Osteoblast (primary cell): ENCODE measurements at regions not wholly inside any gene's neighbourhood (a gene's known extent, or its start where the extent isn't known, plus 50 kb on each side); places are given as distances from the start of the nearest gene placed in this dataset.

Source experiments
- DNase-seq: peaks from one replicate; pipeline ENCODE4 v3.0.0; 2011; ENCODE audit warnings: low spot score, mixed read lengths; ENCODE audit not compliant: insufficient read length; ENCODE audit errors: missing footprints
- H2AFZ ChIP-seq: 2 replicates; pipeline ENCODE4 v1.6.0; 2011; ENCODE audit warnings: mild to moderate bottlenecking, low read length
- H3K27ac ChIP-seq: 2 replicates; pipeline ENCODE4 v1.5.1; 2011; ENCODE audit warnings: mild to moderate bottlenecking, low read depth, low read length, moderate library complexity
- H3K27me3 ChIP-seq: 2 replicates; pipeline ENCODE4 v1.6.0; 2012; ENCODE audit warnings: mild to moderate bottlenecking, control low read depth, inconsistent platforms, low read length, moderate library complexity; ENCODE audit not compliant: insufficient read depth
- H3K36me3 ChIP-seq: 2 replicates; pipeline ENCODE4 v1.5.1; 2011; ENCODE audit warnings: mild to moderate bottlenecking, low read length, control low read depth, moderate library complexity; ENCODE audit not compliant: insufficient read depth
- H3K4me1 ChIP-seq: 2 replicates; pipeline ENCODE4 v1.5.1; 2011; ENCODE audit warnings: mild to moderate bottlenecking, low read length, control low read depth, moderate library complexity; ENCODE audit not compliant: insufficient read depth
- H3K4me2 ChIP-seq: 2 replicates; pipeline ENCODE4 v1.6.0; 2011; ENCODE audit warnings: mild to moderate bottlenecking, low read length; ENCODE audit not compliant: insufficient read depth
- H3K4me3 ChIP-seq: fragments of 200-600 bp; sonication (generic); 3 replicates; pipeline ENCODE4 v1.5.1; 2012; ENCODE audit warnings: mild to moderate bottlenecking, low read length, inconsistent platforms; ENCODE audit not compliant: insufficient read depth
- H3K79me2 ChIP-seq: 2 replicates; pipeline ENCODE4 v1.6.0; 2012; ENCODE audit warnings: mild to moderate bottlenecking, low read length, control low read depth, inconsistent platforms; ENCODE audit not compliant: insufficient read depth
- H3K9me3 ChIP-seq: 2 replicates; pipeline ENCODE4 v1.5.1; 2011; ENCODE audit warnings: low read depth, low read length, control low read depth
- H4K20me1 ChIP-seq: 2 replicates; pipeline ENCODE4 v1.6.0; 2012; ENCODE audit warnings: mild to moderate bottlenecking, low read length, control low read depth; ENCODE audit not compliant: insufficient read depth
- TF ChIP-seq, protein P1 (sequence below): IDR thresholded peaks from 2 replicates; pipeline ENCODE4 v1.5.1; 2011; ENCODE audit warnings: mild to moderate bottlenecking, low read depth, low read length, moderate library complexity; ENCODE audit errors: extremely low read depth

DNA sequence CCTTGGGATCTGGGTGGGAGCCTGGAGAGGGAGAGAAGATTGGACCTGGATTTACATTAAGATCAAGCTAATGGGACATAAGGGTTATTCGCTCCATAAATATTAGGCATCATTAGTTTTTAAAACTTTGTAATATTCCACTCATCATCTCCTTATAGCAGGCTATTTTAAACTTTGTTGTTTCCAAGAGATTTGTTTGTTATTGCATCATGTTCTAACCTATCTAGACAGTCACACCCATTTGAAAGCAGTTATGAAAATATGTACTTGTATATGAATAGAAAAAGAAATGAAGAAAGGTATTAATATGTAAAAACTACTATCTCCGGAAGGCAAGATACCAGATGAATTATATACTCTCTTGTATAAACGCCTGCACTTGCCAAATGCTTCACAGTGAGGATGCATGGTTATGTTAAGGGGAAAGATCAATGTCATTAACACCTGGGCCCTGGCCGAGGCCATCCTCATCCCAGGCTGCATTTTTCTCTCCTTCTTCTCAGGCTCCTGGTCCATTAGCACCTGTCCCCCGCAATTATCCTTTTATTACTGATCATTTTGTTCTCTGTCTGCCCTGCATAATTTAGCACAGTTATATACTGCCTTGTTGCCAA, 468.2 kb downstream of the MATN1 start:
- H3K9me3 ChIP-seq, result no peaks in the 10 kb centered on the region
- no peak overlapping the region for H3K4me3 ChIP-seq
- TF ChIP-seq, protein P1, sequence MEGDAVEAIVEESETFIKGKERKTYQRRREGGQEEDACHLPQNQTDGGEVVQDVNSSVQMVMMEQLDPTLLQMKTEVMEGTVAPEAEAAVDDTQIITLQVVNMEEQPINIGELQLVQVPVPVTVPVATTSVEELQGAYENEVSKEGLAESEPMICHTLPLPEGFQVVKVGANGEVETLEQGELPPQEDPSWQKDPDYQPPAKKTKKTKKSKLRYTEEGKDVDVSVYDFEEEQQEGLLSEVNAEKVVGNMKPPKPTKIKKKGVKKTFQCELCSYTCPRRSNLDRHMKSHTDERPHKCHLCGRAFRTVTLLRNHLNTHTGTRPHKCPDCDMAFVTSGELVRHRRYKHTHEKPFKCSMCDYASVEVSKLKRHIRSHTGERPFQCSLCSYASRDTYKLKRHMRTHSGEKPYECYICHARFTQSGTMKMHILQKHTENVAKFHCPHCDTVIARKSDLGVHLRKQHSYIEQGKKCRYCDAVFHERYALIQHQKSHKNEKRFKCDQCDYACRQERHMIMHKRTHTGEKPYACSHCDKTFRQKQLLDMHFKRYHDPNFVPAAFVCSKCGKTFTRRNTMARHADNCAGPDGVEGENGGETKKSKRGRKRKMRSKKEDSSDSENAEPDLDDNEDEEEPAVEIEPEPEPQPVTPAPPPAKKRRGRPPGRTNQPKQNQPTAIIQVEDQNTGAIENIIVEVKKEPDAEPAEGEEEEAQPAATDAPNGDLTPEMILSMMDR, result no peak
- H3K27me3 ChIP-seq, result no peaks in the 10 kb centered on the region
- H3K4me1 ChIP-seq, result no peaks in the 10 kb centered on the region
- H3K79me2 ChIP-seq, result no peaks in the 10 kb centered on the region
- no peaks in the 10 kb centered on the region for H3K36me3 ChIP-seq
- no peak overlapping the region for H2AFZ ChIP-seq
- no peak overlapping the region for H3K4me2 ChIP-seq
- DNase-seq, result no peak
- H4K20me1 ChIP-seq, result no peaks in the 10 kb centered on the region
- no peak overlapping the region for H3K27ac ChIP-seq

DNA sequence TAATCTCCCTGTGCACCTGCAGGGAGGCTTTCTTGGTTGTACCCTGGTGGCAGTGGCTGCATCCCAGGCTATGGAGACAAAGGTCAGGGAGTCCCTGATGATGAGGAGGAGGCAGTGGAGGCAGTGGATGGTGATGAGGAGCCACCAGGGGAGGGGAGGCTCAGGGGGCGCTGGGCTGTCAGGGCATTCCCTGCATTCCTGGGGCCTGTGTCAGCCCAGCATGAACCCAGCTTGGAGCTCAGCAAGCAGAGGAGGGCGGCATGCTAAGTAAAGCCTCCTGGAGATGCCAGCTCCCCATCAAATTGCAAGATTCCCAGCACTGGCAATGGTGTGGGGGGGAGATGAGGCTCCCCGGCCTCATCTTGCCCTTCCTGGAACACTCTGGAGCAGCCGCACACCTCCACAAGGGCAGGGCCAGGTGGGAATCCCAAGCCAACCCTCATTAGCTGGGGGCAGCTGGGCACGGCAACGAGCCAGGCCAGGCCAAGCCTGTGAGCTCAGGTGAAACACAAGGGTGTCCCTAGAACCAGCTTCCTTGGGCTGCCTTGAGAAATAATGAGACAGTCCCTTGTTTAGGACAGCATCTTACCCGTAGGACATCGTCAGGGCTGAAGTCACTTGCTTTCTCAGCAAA, 469.5 kb downstream of the MATN1 start:
- no peak overlapping the region for H3K4me3 ChIP-seq
- no peaks in the 10 kb centered on the region for H3K79me2 ChIP-seq
- H3K9me3 ChIP-seq, result no peaks in the 10 kb centered on the region
- no peaks in the 10 kb centered on the region for H3K27me3 ChIP-seq
- no peaks in the 10 kb centered on the region for H3K36me3 ChIP-seq
- no peak overlapping the region for H3K27ac ChIP-seq
- H3K4me2 ChIP-seq, result no peak overlapping the region
- DNase-seq, result no peak
- H4K20me1 ChIP-seq, result no peaks in the 10 kb centered on the region
- H3K4me1 ChIP-seq, result no peaks in the 10 kb centered on the region
- no peak overlapping the region for H2AFZ ChIP-seq
- TF ChIP-seq, protein P1, result no peak

DNA sequence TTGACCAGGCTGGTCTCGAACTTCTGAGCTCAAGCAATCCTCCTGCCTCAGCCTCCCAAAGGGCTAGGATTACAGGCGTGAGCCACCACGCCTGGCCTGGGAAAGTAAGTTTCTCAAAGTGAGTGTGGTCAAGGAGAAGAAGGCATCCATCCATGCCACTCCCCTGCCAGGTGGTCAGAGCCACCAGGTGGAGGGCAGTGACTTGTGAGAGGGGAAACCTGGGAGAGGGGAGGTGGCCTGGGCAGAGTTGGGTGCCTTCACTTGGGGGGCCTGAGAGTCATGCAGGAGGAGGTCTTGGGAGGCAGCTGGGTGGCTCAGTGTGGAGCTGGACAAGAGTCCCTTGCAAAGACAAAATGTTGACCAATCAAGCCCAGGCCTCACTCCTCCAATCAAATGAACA, 470.0 kb downstream of the MATN1 start:
- Histone ChIP-seq H3K36me3 (no peaks in the 10 kb centered on the region), H3K4me3 (no peak overlapping the region)
- TF ChIP-seq, protein P1, result no peak

DNA sequence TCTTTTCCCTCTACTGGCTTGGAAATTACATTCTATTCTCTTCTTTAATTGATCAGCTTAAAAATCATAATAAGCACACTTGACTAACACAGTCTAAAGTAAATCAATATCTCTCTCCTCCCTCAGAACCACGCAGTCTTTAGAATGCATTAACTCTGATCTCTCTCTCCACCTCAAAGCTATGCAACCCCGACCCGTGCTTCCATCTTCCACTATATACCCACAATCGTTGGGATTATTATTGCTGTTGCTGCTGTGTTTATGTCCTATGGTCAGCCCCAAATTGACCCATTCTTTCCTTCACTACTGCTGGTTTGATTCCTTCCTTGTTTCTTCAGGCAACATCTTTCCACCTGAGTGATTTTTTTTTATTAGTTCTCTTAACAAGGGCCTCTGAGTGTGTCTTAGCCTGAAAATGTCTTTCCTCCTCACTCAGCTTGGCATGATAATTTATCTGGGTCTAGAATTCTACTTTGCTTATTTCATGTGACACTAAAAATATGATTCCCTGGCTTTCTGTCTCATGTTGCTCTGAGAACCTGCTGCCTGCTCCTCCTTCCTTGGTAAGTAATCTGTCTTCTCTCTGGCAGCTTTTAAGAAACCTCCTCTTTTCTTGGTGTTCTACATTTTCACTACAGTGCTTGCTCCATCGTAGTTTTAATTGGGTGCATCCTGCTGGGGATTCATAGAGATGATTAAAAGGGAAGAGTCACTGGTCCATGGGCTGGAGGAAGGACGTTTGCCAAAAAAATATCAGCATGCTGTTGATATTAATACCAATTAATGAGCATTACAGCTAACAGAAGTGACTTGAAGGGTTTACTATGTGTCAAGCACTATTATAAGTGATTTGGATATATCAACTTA, 472.2 kb downstream of the MATN1 start:
- no peaks in the 10 kb centered on the region for H3K4me1 ChIP-seq
- H3K9me3 ChIP-seq, result no peaks in the 10 kb centered on the region
- H3K4me3 ChIP-seq, result no peak overlapping the region
- H3K79me2 ChIP-seq, result no peaks in the 10 kb centered on the region
- no peaks in the 10 kb centered on the region for H4K20me1 ChIP-seq
- H3K4me2 ChIP-seq, result no peak overlapping the region
- H2AFZ ChIP-seq, result no peak overlapping the region
- no peak for DNase-seq
- H3K27ac ChIP-seq, result no peak overlapping the region
- no peaks in the 10 kb centered on the region for H3K36me3 ChIP-seq
- TF ChIP-seq, protein P1, result no peak
- no peaks in the 10 kb centered on the region for H3K27me3 ChIP-seq

More for the DNA sequence above, 470.0 kb downstream of the MATN1 start:
- H2AFZ ChIP-seq, result no peak overlapping the region
- no peak overlapping the region for H3K27ac ChIP-seq
- H4K20me1 ChIP-seq, result no peaks in the 10 kb centered on the region
- H3K27me3 ChIP-seq, result no peaks in the 10 kb centered on the region
- DNase-seq, result no peak
- no peaks in the 10 kb centered on the region for H3K4me1 ChIP-seq
- no peak overlapping the region for H3K4me2 ChIP-seq
- H3K9me3 ChIP-seq, result no peaks in the 10 kb centered on the region
- H3K79me2 ChIP-seq, result no peaks in the 10 kb centered on the region
